Activated CD4-positive, alpha-beta memory T cell treated with anti-CD3 and anti-CD28 coated beads, Interleukin-2, amount 10 ng/mL, durations not matched to agents 7 days and 5 days (primary cell): ENCODE measurements at regions not wholly inside any gene's neighbourhood (a gene's known extent, or its start where the extent isn't known, plus 50 kb on each side); places are given as distances from the start of the nearest gene placed in this dataset.

Experiments used
- CTCF ChIA-PET: fragments of 350-600 bp; sonication (Branson Sonifier 250); formaldehyde crosslinking; loops from one replicate; lab custom pipeline; 2021; ENCODE audit warnings: antibody characterized with exemption, inconsistent platforms; lab: Charles Lee
- POLR2A ChIA-PET: fragments of 350-600 bp; sonication (Branson Sonifier 250); formaldehyde crosslinking; loops from one replicate; lab custom pipeline; 2021; ENCODE audit warnings: antibody characterized with exemption; lab: Charles Lee
- DNase-seq: peaks from one replicate; pipeline ENCODE4 v3.0.0-alpha.2; 2020
- H3K27ac Mint-ChIP-seq: one replicate; pipeline ENCODE4 v1.8.0; 2021; ENCODE audit warnings: mild to moderate bottlenecking, mixed read lengths
- H3K27me3 Mint-ChIP-seq: one replicate; pipeline ENCODE4 v1.8.0; 2021; ENCODE audit warnings: mixed read lengths
- H3K36me3 Mint-ChIP-seq: one replicate; pipeline ENCODE4 v1.8.0; 2021; ENCODE audit warnings: low read depth, mixed read lengths
- H3K4me1 Mint-ChIP-seq: one replicate; pipeline ENCODE4 v1.8.0; 2021; ENCODE audit warnings: mixed read lengths
- H3K4me3 Mint-ChIP-seq: one replicate; pipeline ENCODE4 v1.8.0; 2021; ENCODE audit warnings: mild to moderate bottlenecking, mixed read lengths
- H3K9me3 Mint-ChIP-seq: one replicate; pipeline ENCODE4 v1.8.0; 2021; ENCODE audit warnings: mixed read lengths

- H3K4me1 Mint-ChIP-seq = no peaks in the 10 kb centered on the region
- no peaks in the 10 kb centered on the region for H3K36me3 Mint-ChIP-seq
- no peak overlapping the region for H3K4me3 Mint-ChIP-seq
- no peak for DNase-seq
- no peak overlapping the region for H3K27ac Mint-ChIP-seq
- H3K27me3 Mint-ChIP-seq = no peaks in the 10 kb centered on the region
- peaks cover 5% of the 10 kb centered on the region for H3K9me3 Mint-ChIP-seq
- ChIA-PET POLR2A (no interaction called here), CTCF (no interaction called here)
These were observed 299.3 kb upstream of the SLITRK6 start for GRCh38 chr13:86098511-86098910.

- POLR2A ChIA-PET = no interaction called here
- Mint-ChIP-seq H3K27ac (no peak overlapping the region), H3K36me3 (no peaks in the 10 kb centered on the region), H3K27me3 (no peaks in the 10 kb centered on the region), H3K4me3 (no peak overlapping the region), H3K9me3 (peaks cover 3% of the 10 kb centered on the region), H3K4me1 (no peaks in the 10 kb centered on the region)
- no peak for DNase-seq
- CTCF ChIA-PET = interaction anchor here (0.7 kb wide), 1 partner anchor 202 kb away, joined by 6 read pairs; no protein-coding TSS in a partner anchor
These were observed 296.1 kb upstream of the SLITRK6 start for GRCh38 chr13:86095351-86095750.

GRCh38 chr13:86090181-86090580 lies 291.0 kb upstream of the SLITRK6 start:
- POLR2A ChIA-PET = no interaction called here
- Mint-ChIP-seq H3K27me3 (no peaks in the 10 kb centered on the region), H3K4me1 (no peaks in the 10 kb centered on the region)

GRCh38 chr13:86087244-86087643 lies 288.0 kb upstream of the SLITRK6 start:
- no peak overlapping the region for H3K27ac Mint-ChIP-seq

More at GRCh38 chr13:86090181-86090580, 291.0 kb upstream of the SLITRK6 start:
- Mint-ChIP-seq H3K36me3 (no peaks in the 10 kb centered on the region), H3K9me3 (peaks cover 3% of the 10 kb centered on the region), H3K4me3 (no peak overlapping the region), H3K27ac (no peak overlapping the region)
- no peak for DNase-seq
- CTCF ChIA-PET = no interaction called here

GRCh38 chr13:86085890-86086289 lies 286.7 kb upstream of the SLITRK6 start:
- H3K27me3 Mint-ChIP-seq = no peaks in the 10 kb centered on the region

More at GRCh38 chr13:86087244-86087643, 288.0 kb upstream of the SLITRK6 start:
- Mint-ChIP-seq H3K4me3 (no peak overlapping the region), H3K36me3 (no peaks in the 10 kb centered on the region), H3K9me3 (peaks cover 6% of the 10 kb centered on the region), H3K27me3 (no peaks in the 10 kb centered on the region), H3K4me1 (no peaks in the 10 kb centered on the region)
- no peak for DNase-seq
- CTCF ChIA-PET = no interaction called here
- POLR2A ChIA-PET = no interaction called here

GRCh38 chr13:86082121-86082520 lies 282.9 kb upstream of the SLITRK6 start:
- POLR2A ChIA-PET = no interaction called here
- no peak overlapping the region for H3K27ac Mint-ChIP-seq
- peaks cover 2% of the 10 kb centered on the region for H3K9me3 Mint-ChIP-seq
- DNase-seq = no peak
- no peak overlapping the region for H3K4me3 Mint-ChIP-seq
- H3K4me1 Mint-ChIP-seq = no peaks in the 10 kb centered on the region
- H3K36me3 Mint-ChIP-seq = no peaks in the 10 kb centered on the region
- H3K27me3 Mint-ChIP-seq = no peaks in the 10 kb centered on the region
- CTCF ChIA-PET = no interaction called here

More at GRCh38 chr13:86085890-86086289, 286.7 kb upstream of the SLITRK6 start:
- Mint-ChIP-seq H3K27ac (no peak overlapping the region), H3K9me3 (peaks cover 2% of the 10 kb centered on the region), H3K4me3 (no peak overlapping the region), H3K36me3 (no peaks in the 10 kb centered on the region), H3K4me1 (no peaks in the 10 kb centered on the region)
- no peak for DNase-seq
- CTCF ChIA-PET = no interaction called here
- POLR2A ChIA-PET = no interaction called here

GRCh38 chr13:86080340-86080995 lies 281.2 kb upstream of the SLITRK6 start:
- Mint-ChIP-seq H3K36me3 (no peaks in the 10 kb centered on the region), H3K4me3 (no peak overlapping the region), H3K27ac (no peak overlapping the region), H3K4me1 (no peaks in the 10 kb centered on the region), H3K9me3 (peaks cover 2% of the 10 kb centered on the region), H3K27me3 (no peaks in the 10 kb centered on the region)
- CTCF ChIA-PET = no interaction called here
- DNase-seq = no peak
- POLR2A ChIA-PET = no interaction called here

- POLR2A ChIA-PET = no interaction called here
These were observed 267.6 kb upstream of the SLITRK6 start for GRCh38 chr13:86066611-86067365.

GRCh38 chr13:86052141-86052540 lies 252.9 kb upstream of the SLITRK6 start:
- H3K4me3 Mint-ChIP-seq = no peak overlapping the region

More at GRCh38 chr13:86066611-86067365, 267.6 kb upstream of the SLITRK6 start:
- Mint-ChIP-seq H3K27me3 (no peaks in the 10 kb centered on the region), H3K27ac (no peak overlapping the region), H3K4me1 (no peaks in the 10 kb centered on the region), H3K9me3 (peaks cover 7% of the 10 kb centered on the region), H3K36me3 (no peaks in the 10 kb centered on the region), H3K4me3 (no peak overlapping the region)
- CTCF ChIA-PET = no interaction called here
- no peak for DNase-seq

GRCh38 chr13:86051134-86052103 lies 252.2 kb upstream of the SLITRK6 start:
- ChIA-PET POLR2A (no interaction called here), CTCF (no interaction called here)
- Mint-ChIP-seq H3K9me3 (peaks cover 18% of the 10 kb centered on the region), H3K4me3 (no peak overlapping the region), H3K27ac (no peak overlapping the region), H3K4me1 (no peaks in the 10 kb centered on the region), H3K27me3 (no peaks in the 10 kb centered on the region), H3K36me3 (no peaks in the 10 kb centered on the region)
- no peak for DNase-seq

More at GRCh38 chr13:86052141-86052540, 252.9 kb upstream of the SLITRK6 start:
- DNase-seq = no peak
- ChIA-PET POLR2A (no interaction called here), CTCF (no interaction called here)
- Mint-ChIP-seq H3K36me3 (no peaks in the 10 kb centered on the region), H3K4me1 (no peaks in the 10 kb centered on the region), H3K9me3 (peaks cover 18% of the 10 kb centered on the region), H3K27me3 (no peaks in the 10 kb centered on the region), H3K27ac (no peak overlapping the region)

GRCh38 chr13:86038490-86038889 lies 239.3 kb upstream of the SLITRK6 start:
- peaks cover 8% of the 10 kb centered on the region for H3K9me3 Mint-ChIP-seq

GRCh38 chr13:86020351-86021002 lies 221.3 kb upstream of the SLITRK6 start:
- DNase-seq = no peak
- POLR2A ChIA-PET = no interaction called here
- no peaks in the 10 kb centered on the region for H3K4me1 Mint-ChIP-seq
- no peak overlapping the region for H3K4me3 Mint-ChIP-seq
- H3K9me3 Mint-ChIP-seq = no peaks in the 10 kb centered on the region
- no peaks in the 10 kb centered on the region for H3K36me3 Mint-ChIP-seq
- CTCF ChIA-PET = no interaction called here
- H3K27ac Mint-ChIP-seq = no peak overlapping the region
- H3K27me3 Mint-ChIP-seq = no peaks in the 10 kb centered on the region

More at GRCh38 chr13:86038490-86038889, 239.3 kb upstream of the SLITRK6 start:
- DNase-seq = no peak
- H3K27ac Mint-ChIP-seq = no peak overlapping the region
- POLR2A ChIA-PET = no interaction called here
- no peaks in the 10 kb centered on the region for H3K27me3 Mint-ChIP-seq
- CTCF ChIA-PET = no interaction called here
- H3K4me3 Mint-ChIP-seq = no peak overlapping the region
- no peaks in the 10 kb centered on the region for H3K36me3 Mint-ChIP-seq
- no peaks in the 10 kb centered on the region for H3K4me1 Mint-ChIP-seq
